ENCODE measurements at regions not wholly inside any gene's neighbourhood (a gene's known extent, or its start where the extent isn't known, plus 50 kb on each side); places are given as distances from the start of the nearest gene placed in this dataset.
"Not testable (repeated sequence)": the region's sequence is repeated elsewhere in the genome, so short reads cannot be mapped to it uniquely, and the experiment has no call there.

GRCh38 chr15:84128706-84129105 is 106.9 kb upstream of the GOLGA6L4 start:
- not testable (repeated sequence) for H3K4me2 ChIP-seq (ENCODE audit: low read length); H3K27me3 ChIP-seq (ENCODE audit: control insufficient read depth, insufficient read depth, low read length); H3K36me3 ChIP-seq (ENCODE audit: insufficient read depth, low read length); H3K4me3 ChIP-seq (ENCODE audit: low read length); H3K4me1 ChIP-seq (ENCODE audit: control insufficient read depth, insufficient read depth, low read length); H3K9me3 ChIP-seq (replicated peaks; ENCODE audit: low read length); H3K9ac ChIP-seq (ENCODE audit: low read depth, low read length)

- not testable (repeated sequence) for H3K9me3 ChIP-seq (replicated peaks; ENCODE audit: low read length); H3K9ac ChIP-seq (ENCODE audit: low read depth, low read length); H3K4me1 ChIP-seq (ENCODE audit: control insufficient read depth, insufficient read depth, low read length); H3K4me2 ChIP-seq (ENCODE audit: low read length); H3K27me3 ChIP-seq (ENCODE audit: control insufficient read depth, insufficient read depth, low read length); H3K4me3 ChIP-seq (ENCODE audit: low read length); H3K36me3 ChIP-seq (ENCODE audit: insufficient read depth, low read length)
These were observed 105.3 kb upstream of the GOLGA6L4 start for GRCh38 chr15:84130098-84130831.

- H3K9me3 ChIP-seq (replicated peaks; ENCODE audit: low read length); H3K4me3 ChIP-seq (ENCODE audit: low read length); H3K4me1 ChIP-seq (ENCODE audit: control insufficient read depth, insufficient read depth, low read length); H3K36me3 ChIP-seq (ENCODE audit: insufficient read depth, low read length); H3K27me3 ChIP-seq (ENCODE audit: control insufficient read depth, insufficient read depth, low read length); H3K9ac ChIP-seq (ENCODE audit: low read depth, low read length); H3K4me2 ChIP-seq (ENCODE audit: low read length): not testable (repeated sequence)
These were observed 99.6 kb upstream of the GOLGA6L4 start for GRCh38 chr15:84135931-84136456.

GRCh38 chr15:84142888-84143337 is 92.7 kb upstream of the GOLGA6L4 start:
- Histone ChIP-seq H3K4me2 (ENCODE audit: low read length) (peak overlapping the region; percentile 52), H3K36me3 (ENCODE audit: insufficient read depth, low read length) (no peaks in the 10 kb centered on the region)

GRCh38 chr15:84143753-84144314 is 91.7 kb upstream of the GOLGA6L4 start:
- Histone ChIP-seq H3K9me3 (replicated peaks; ENCODE audit: low read length) (no peaks in the 10 kb centered on the region), H3K36me3 (ENCODE audit: insufficient read depth, low read length) (no peaks in the 10 kb centered on the region), H3K27me3 (ENCODE audit: control insufficient read depth, insufficient read depth, low read length) (peaks cover 4% of the 10 kb centered on the region), H3K4me2 (ENCODE audit: low read length) (no peak overlapping the region), H3K4me3 (ENCODE audit: low read length) (no peak overlapping the region), H3K4me1 (ENCODE audit: control insufficient read depth, insufficient read depth, low read length) (no peaks in the 10 kb centered on the region), H3K9ac (ENCODE audit: low read depth, low read length) (no peak overlapping the region)

More at GRCh38 chr15:84142888-84143337, 92.7 kb upstream of the GOLGA6L4 start:
- Histone ChIP-seq H3K27me3 (ENCODE audit: control insufficient read depth, insufficient read depth, low read length) (peaks cover 7% of the 10 kb centered on the region), H3K9ac (ENCODE audit: low read depth, low read length) (no peak overlapping the region), H3K4me1 (ENCODE audit: control insufficient read depth, insufficient read depth, low read length) (no peaks in the 10 kb centered on the region), H3K4me3 (ENCODE audit: low read length) (no peak overlapping the region), H3K9me3 (replicated peaks; ENCODE audit: low read length) (no peaks in the 10 kb centered on the region)

GRCh38 chr15:84144946-84145345 is 90.6 kb upstream of the GOLGA6L4 start:
- H3K36me3 ChIP-seq (ENCODE audit: insufficient read depth, low read length); H3K4me3 ChIP-seq (ENCODE audit: low read length); H3K27me3 ChIP-seq (ENCODE audit: control insufficient read depth, insufficient read depth, low read length); H3K9me3 ChIP-seq (replicated peaks; ENCODE audit: low read length); H3K9ac ChIP-seq (ENCODE audit: low read depth, low read length); H3K4me2 ChIP-seq (ENCODE audit: low read length); H3K4me1 ChIP-seq (ENCODE audit: control insufficient read depth, insufficient read depth, low read length): not testable (repeated sequence)

- H3K9ac ChIP-seq (ENCODE audit: low read depth, low read length); H3K4me2 ChIP-seq (ENCODE audit: low read length); H3K4me3 ChIP-seq (ENCODE audit: low read length); H3K27me3 ChIP-seq (ENCODE audit: control insufficient read depth, insufficient read depth, low read length); H3K9me3 ChIP-seq (replicated peaks; ENCODE audit: low read length); H3K4me1 ChIP-seq (ENCODE audit: control insufficient read depth, insufficient read depth, low read length); H3K36me3 ChIP-seq (ENCODE audit: insufficient read depth, low read length): not testable (repeated sequence)
These were observed 89.3 kb upstream of the GOLGA6L4 start for GRCh38 chr15:84146299-84146698.

GRCh38 chr15:84147307-84147706 is 88.3 kb upstream of the GOLGA6L4 start:
- H3K9me3 ChIP-seq (replicated peaks; ENCODE audit: low read length); H3K36me3 ChIP-seq (ENCODE audit: insufficient read depth, low read length); H3K27me3 ChIP-seq (ENCODE audit: control insufficient read depth, insufficient read depth, low read length); H3K4me1 ChIP-seq (ENCODE audit: control insufficient read depth, insufficient read depth, low read length); H3K4me2 ChIP-seq (ENCODE audit: low read length); H3K9ac ChIP-seq (ENCODE audit: low read depth, low read length); H3K4me3 ChIP-seq (ENCODE audit: low read length): not testable (repeated sequence)

- Histone ChIP-seq H3K4me2 (ENCODE audit: low read length) (no peak overlapping the region), H3K4me3 (ENCODE audit: low read length) (no peak overlapping the region), H3K4me1 (ENCODE audit: control insufficient read depth, insufficient read depth, low read length) (no peaks in the 10 kb centered on the region), H3K9me3 (replicated peaks; ENCODE audit: low read length) (no peaks in the 10 kb centered on the region), H3K27me3 (ENCODE audit: control insufficient read depth, insufficient read depth, low read length) (no peaks in the 10 kb centered on the region), H3K9ac (ENCODE audit: low read depth, low read length) (no peak overlapping the region), H3K36me3 (ENCODE audit: insufficient read depth, low read length) (no peaks in the 10 kb centered on the region)
These were observed 84.2 kb upstream of the GOLGA6L4 start for GRCh38 chr15:84151205-84151931.

- H3K36me3 ChIP-seq (ENCODE audit: insufficient read depth, low read length); H3K27me3 ChIP-seq (ENCODE audit: control insufficient read depth, insufficient read depth, low read length); H3K4me1 ChIP-seq (ENCODE audit: control insufficient read depth, insufficient read depth, low read length); H3K4me3 ChIP-seq (ENCODE audit: low read length); H3K9me3 ChIP-seq (replicated peaks; ENCODE audit: low read length); H3K4me2 ChIP-seq (ENCODE audit: low read length); H3K9ac ChIP-seq (ENCODE audit: low read depth, low read length): not testable (repeated sequence)
These were observed 83.1 kb upstream of the GOLGA6L4 start for GRCh38 chr15:84152381-84152979.

- H3K36me3 ChIP-seq (ENCODE audit: insufficient read depth, low read length); H3K4me3 ChIP-seq (ENCODE audit: low read length); H3K9ac ChIP-seq (ENCODE audit: low read depth, low read length); H3K4me2 ChIP-seq (ENCODE audit: low read length); H3K4me1 ChIP-seq (ENCODE audit: control insufficient read depth, insufficient read depth, low read length); H3K27me3 ChIP-seq (ENCODE audit: control insufficient read depth, insufficient read depth, low read length); H3K9me3 ChIP-seq (replicated peaks; ENCODE audit: low read length): not testable (repeated sequence)
These were observed 81.9 kb upstream of the GOLGA6L4 start for GRCh38 chr15:84153655-84154140.

Data from skeletal muscle satellite cell (primary cell).